CD4-positive, alpha-beta memory T cell (primary cell): ENCODE measurements at regions not wholly inside any gene's neighbourhood (a gene's known extent, or its start where the extent isn't known, plus 50 kb on each side); places are given as distances from the start of the nearest gene placed in this dataset.

Experiments used
- CTCF ChIA-PET: fragments of 350-600 bp; sonication (Branson Sonifier 250); formaldehyde crosslinking; loops from one replicate; lab custom pipeline; 2021; ENCODE audit warnings: inconsistent platforms; ENCODE audit not compliant: partially characterized antibody; lab: Charles Lee
- POLR2A ChIA-PET: fragments of 350-600 bp; sonication (Branson Sonifier 250); formaldehyde crosslinking; loops from one replicate; lab custom pipeline; 2021; ENCODE audit not compliant: partially characterized antibody; lab: Charles Lee
- DNase-seq, 5 donors: peaks; one replicate each; pipeline versions ENCODE4 v3.0.0 to v3.0.0-alpha.2; 2020 to 2022; ENCODE audit warnings: mixed read lengths in 1 of 5
- H3K27ac ChIP-seq: one replicate; pipeline ENCODE4 v1.7.0; 2013; ENCODE audit warnings: low read depth, low read length
- H3K27me3 ChIP-seq: 2 replicates; pipeline ENCODE4 v1.7.0; 2013; ENCODE audit warnings: mild to moderate bottlenecking, low read length, moderate library complexity; ENCODE audit not compliant: insufficient read depth
- H3K36me3 ChIP-seq: 2 replicates; pipeline ENCODE4 v1.7.0; 2013; ENCODE audit warnings: mild to moderate bottlenecking, low read length, moderate library complexity; ENCODE audit not compliant: insufficient read depth
- H3K4me1 ChIP-seq: 2 replicates; pipeline ENCODE4 v1.7.0; 2013; ENCODE audit warnings: mild to moderate bottlenecking, low read length, moderate library complexity; ENCODE audit not compliant: insufficient read depth
- H3K4me3 ChIP-seq, 2 donors: one replicate each; pipeline ENCODE4 v1.7.0; 2013; ENCODE audit warnings: low read length in 2 of 2, mild to moderate bottlenecking in 1 of 2
- H3K9me3 ChIP-seq, 2 donors: one replicate each; pipeline ENCODE4 v1.7.0; 2013; ENCODE audit warnings: low read length in 2 of 2, control low read depth in 1 of 2; ENCODE audit not compliant: control insufficient read depth in 1 of 2
- H3K27ac Mint-ChIP-seq, 7 donors: one replicate each; pipeline ENCODE4 v1.8.0; 2020 to 2021; ENCODE audit warnings: mixed read lengths in 7 of 7, mild to moderate bottlenecking in 6 of 7, inconsistent platforms in 3 of 7, moderate library complexity in 3 of 7
- H3K27me3 Mint-ChIP-seq, 2 donors: one replicate each; pipeline ENCODE4 v1.8.0; 2020 to 2021; ENCODE audit warnings: mixed read lengths in 2 of 2
- H3K36me3 Mint-ChIP-seq, 2 donors: one replicate each; pipeline ENCODE4 v1.8.0; 2020 to 2021; ENCODE audit warnings: mixed read lengths in 2 of 2, inconsistent platforms in 1 of 2, mild to moderate bottlenecking in 1 of 2
- H3K4me1 Mint-ChIP-seq, 4 donors: one replicate each; pipeline ENCODE4 v1.8.0; 2020 to 2021; ENCODE audit warnings: mixed read lengths in 4 of 4, mild to moderate bottlenecking in 1 of 4
- H3K4me3 Mint-ChIP-seq, 8 donors: one replicate each; pipeline ENCODE4 v1.8.0; 2020 to 2021; ENCODE audit warnings: mixed read lengths in 8 of 8, mild to moderate bottlenecking in 7 of 8, moderate library complexity in 6 of 8, inconsistent platforms in 3 of 8
- H3K9me3 Mint-ChIP-seq, 8 donors: one replicate each; pipeline ENCODE4 v1.8.0; 2020 to 2021; ENCODE audit warnings: mixed read lengths in 8 of 8, mild to moderate bottlenecking in 5 of 8, inconsistent platforms in 3 of 8, moderate library complexity in 1 of 8
- intact Hi-C: fragments of 100-400 bp; cut with micrococcal nuclease; formaldehyde crosslinking; loops from one replicate; pipeline ENCODE4 v1.15.1; 2023

- peaks cover 43 to 76% (median 62%) of the 10 kb centered on the region in 4 donors for H3K4me1 Mint-ChIP-seq
- peaks cover 54% of the 10 kb centered on the region for H3K4me1 ChIP-seq
- H3K4me3 ChIP-seq: no peak overlapping the region
- H3K27me3 ChIP-seq: no peaks in the 10 kb centered on the region
- POLR2A ChIA-PET: interaction anchor here (1.2 kb wide), 1 partner anchor 7 kb away, joined by 3 read pairs; no protein-coding TSS in a partner anchor
- CTCF ChIA-PET: no interaction called here
- intact Hi-C loops: no loop called here
- H3K36me3 ChIP-seq: no peaks in the 10 kb centered on the region
- H3K9me3 ChIP-seq: no peaks in the 10 kb centered on the region
- peak overlapping the region in 4 of 8 donors; percentile 12 to 26 (median 12) for H3K4me3 Mint-ChIP-seq
- no peak overlapping the region for H3K27ac ChIP-seq
- H3K27me3 Mint-ChIP-seq: no peaks in the 10 kb centered on the region
- peaks cover 36 to 53% of the 10 kb centered on the region in 2 donors for H3K36me3 Mint-ChIP-seq
- H3K9me3 Mint-ChIP-seq: peaks cover 0 to 9% (median 0%) of the 10 kb centered on the region in 8 donors
- H3K27ac Mint-ChIP-seq: peak overlapping the region in 6 of 7 donors; percentile 46 to 84 (median 77)
- DNase-seq: no peak
Observed at GRCh38 chr7:130973637-130974036, 239.6 kb upstream of the KLF14 start.

- POLR2A ChIA-PET: interaction anchor here (1.0 to 1.2 kb wide), 2 partner anchors 8 to 12 kb away, joined by 3 to 5 read pairs; no protein-coding TSS in a partner anchor
- peaks cover 36 to 55% of the 10 kb centered on the region in 2 donors for H3K36me3 Mint-ChIP-seq
- intact Hi-C loops: no loop called here
- peaks cover 43 to 76% (median 61%) of the 10 kb centered on the region in 4 donors for H3K4me1 Mint-ChIP-seq
- no peaks in the 10 kb centered on the region for H3K27me3 ChIP-seq
- H3K36me3 ChIP-seq: no peaks in the 10 kb centered on the region
- H3K4me3 Mint-ChIP-seq: peak overlapping the region in 4 of 8 donors; percentile 14 to 54 (median 26)
- no peak overlapping the region for H3K4me3 ChIP-seq
- peaks cover 0 to 9% (median 0%) of the 10 kb centered on the region in 8 donors for H3K9me3 Mint-ChIP-seq
- H3K27me3 Mint-ChIP-seq: no peaks in the 10 kb centered on the region
- CTCF ChIA-PET: no interaction called here
- peak in 1 of 5 donors; percentile 5 for DNase-seq
- no peaks in the 10 kb centered on the region for H3K9me3 ChIP-seq
- peaks cover 52% of the 10 kb centered on the region for H3K4me1 ChIP-seq
- H3K27ac ChIP-seq: no peak overlapping the region
- peak overlapping the region in 4 of 7 donors; percentile 51 to 81 (median 76) for H3K27ac Mint-ChIP-seq
Observed at GRCh38 chr7:130974169-130974568, 240.2 kb upstream of the KLF14 start.

- H3K27ac ChIP-seq: no peak overlapping the region
- H3K27me3 ChIP-seq: no peaks in the 10 kb centered on the region
- Mint-ChIP-seq H3K36me3 (peaks cover 36 to 59% of the 10 kb centered on the region in 2 donors), H3K4me1 (peaks cover 47 to 79% (median 68%) of the 10 kb centered on the region in 4 donors), H3K27me3 (no peaks in the 10 kb centered on the region), H3K27ac (peak overlapping the region in 6 of 7 donors; percentile 13 to 85 (median 62)), H3K9me3 (peaks cover 0 to 9% (median 0%) of the 10 kb centered on the region in 8 donors), H3K4me3 (peak overlapping the region in 1 of 8 donors; percentile 37)
- DNase-seq: peak in 1 of 5 donors; percentile 22
- POLR2A ChIA-PET: interaction anchor here (1.0 to 1.2 kb wide), 3 partner anchors 9 to 24 kb away, joined by 3 to 5 read pairs (median 3); no protein-coding TSS in a partner anchor
- no peaks in the 10 kb centered on the region for H3K36me3 ChIP-seq
- H3K4me1 ChIP-seq: peaks cover 52% of the 10 kb centered on the region
- intact Hi-C loops: no loop called here
- H3K4me3 ChIP-seq: no peak overlapping the region
- CTCF ChIA-PET: no interaction called here
- H3K9me3 ChIP-seq: no peaks in the 10 kb centered on the region
Observed at GRCh38 chr7:130974794-130975193, 240.8 kb upstream of the KLF14 start.

GRCh38 chr7:130975731-130976130, 241.7 kb upstream of the KLF14 start:
- no peaks in the 10 kb centered on the region for H3K27me3 Mint-ChIP-seq
- peak overlapping the region; percentile 2 to 83 (median 23) for H3K27ac Mint-ChIP-seq
- Histone ChIP-seq H3K9me3 (no peaks in the 10 kb centered on the region), H3K4me3 (no peak overlapping the region), H3K27ac (no peak overlapping the region), H3K27me3 (no peaks in the 10 kb centered on the region), H3K4me1 (peaks cover 46% of the 10 kb centered on the region), H3K36me3 (no peaks in the 10 kb centered on the region)
- ChIA-PET CTCF (no interaction called here), POLR2A (interaction anchor here (0.6 to 1.1 kb wide), 3 partner anchors 13 to 84 kb away, joined by 3 read pairs; no protein-coding TSS in a partner anchor)
- peak in 1 of 5 donors; percentile 13 for DNase-seq
- H3K36me3 Mint-ChIP-seq: peaks cover 36 to 60% of the 10 kb centered on the region in 2 donors
- peak overlapping the region in 3 of 8 donors; percentile 28 to 61 (median 40) for H3K4me3 Mint-ChIP-seq
- intact Hi-C loops: no loop called here
- H3K4me1 Mint-ChIP-seq: peaks cover 40 to 77% (median 63%) of the 10 kb centered on the region in 4 donors
- H3K9me3 Mint-ChIP-seq: peaks cover 0 to 9% (median 0%) of the 10 kb centered on the region in 8 donors

- H3K36me3 ChIP-seq: peaks cover 7% of the 10 kb centered on the region
- intact Hi-C loops: loop anchor here (1.0 to 5.0 kb wide), 7 partner anchors 15 to 442 kb away; no protein-coding TSS in a partner anchor
- no peak overlapping the region for H3K4me3 ChIP-seq
- H3K4me1 Mint-ChIP-seq: peaks cover 24 to 48% (median 38%) of the 10 kb centered on the region in 4 donors
- ChIA-PET CTCF (interaction anchor here (0.7 to 5.5 kb wide), 56 partner anchors 9 to 520 kb away, joined by 3 to 69 read pairs (median 5); no protein-coding TSS in a partner anchor), POLR2A (interaction anchor here (0.6 to 2.8 kb wide), 10 partner anchors 9 to 69 kb away, joined by 3 to 13 read pairs (median 4); no protein-coding TSS in a partner anchor)
- H3K27ac Mint-ChIP-seq: no peak overlapping the region
- peak; percentile 62 to 70 (median 64) for DNase-seq
- H3K27ac ChIP-seq: peak overlapping the region; percentile 50
- H3K9me3 ChIP-seq: no peaks in the 10 kb centered on the region
- peaks cover 12 to 43% of the 10 kb centered on the region in 2 donors for H3K36me3 Mint-ChIP-seq
- peaks cover 77% of the 10 kb centered on the region for H3K4me1 ChIP-seq
- H3K27me3 Mint-ChIP-seq: no peaks in the 10 kb centered on the region
- no peak overlapping the region for H3K4me3 Mint-ChIP-seq
- no peaks in the 10 kb centered on the region for H3K27me3 ChIP-seq
- peaks cover 0 to 3% (median 0%) of the 10 kb centered on the region in 8 donors for H3K9me3 Mint-ChIP-seq
Observed at GRCh38 chr7:130982160-130982638, 248.2 kb upstream of the KLF14 start.

GRCh38 chr7:130982651-130983050, 248.6 kb upstream of the KLF14 start:
- Mint-ChIP-seq H3K27ac (no peak overlapping the region), H3K27me3 (no peaks in the 10 kb centered on the region), H3K4me1 (peaks cover 21 to 51% (median 42%) of the 10 kb centered on the region in 4 donors), H3K4me3 (no peak overlapping the region), H3K36me3 (peaks cover 12 to 41% of the 10 kb centered on the region in 2 donors), H3K9me3 (peaks cover 0 to 3% (median 0%) of the 10 kb centered on the region in 8 donors)
- no peaks in the 10 kb centered on the region for H3K9me3 ChIP-seq
- H3K36me3 ChIP-seq: peaks cover 7% of the 10 kb centered on the region
- ChIA-PET POLR2A (interaction anchor here (0.7 to 2.8 kb wide), 9 partner anchors 8 to 374 kb away, joined by 3 to 13 read pairs (median 4); no protein-coding TSS in a partner anchor), CTCF (interaction anchor here (0.9 to 5.5 kb wide), 48 partner anchors 9 to 520 kb away, joined by 3 to 69 read pairs (median 6); no protein-coding TSS in a partner anchor)
- intact Hi-C loops: loop anchor here (1.0 to 5.0 kb wide), 7 partner anchors 14 to 442 kb away; no protein-coding TSS in a partner anchor
- peak overlapping the region; percentile 50 for H3K27ac ChIP-seq
- no peaks in the 10 kb centered on the region for H3K27me3 ChIP-seq
- peaks cover 81% of the 10 kb centered on the region for H3K4me1 ChIP-seq
- no peak for DNase-seq
- no peak overlapping the region for H3K4me3 ChIP-seq

GRCh38 chr7:130985361-130985760, 251.4 kb upstream of the KLF14 start:
- Histone ChIP-seq H3K36me3 (peaks cover 7% of the 10 kb centered on the region), H3K4me3 (no peak overlapping the region), H3K27me3 (no peaks in the 10 kb centered on the region), H3K4me1 (peaks cover 95% of the 10 kb centered on the region), H3K9me3 (no peaks in the 10 kb centered on the region), H3K27ac (peak overlapping the region; percentile 73)
- POLR2A ChIA-PET: no interaction called here
- CTCF ChIA-PET: interaction anchor here (1.0 to 1.3 kb wide), 2 partner anchors 39 to 55 kb away, joined by 4 read pairs; no protein-coding TSS in a partner anchor
- intact Hi-C loops: loop anchor here (5.0 kb wide), 1 partner anchor 33 kb away; no protein-coding TSS in a partner anchor
- H3K9me3 Mint-ChIP-seq: peaks cover 0 to 3% (median 0%) of the 10 kb centered on the region in 8 donors
- H3K4me1 Mint-ChIP-seq: peaks cover 4 to 60% (median 55%) of the 10 kb centered on the region in 4 donors
- no peak for DNase-seq
- peak overlapping the region in 7 of 8 donors; percentile 64 to 77 (median 71) for H3K4me3 Mint-ChIP-seq
- no peaks in the 10 kb centered on the region for H3K27me3 Mint-ChIP-seq
- peak overlapping the region in 6 of 7 donors; percentile 91 to 99 (median 96) for H3K27ac Mint-ChIP-seq
- peaks cover 12 to 43% of the 10 kb centered on the region in 2 donors for H3K36me3 Mint-ChIP-seq
